SH-SY5Y (cell line): ENCODE measurements at regions not wholly inside any gene's neighbourhood (a gene's known extent, or its start where the extent isn't known, plus 50 kb on each side); places are given as distances from the start of the nearest gene placed in this dataset.

ENCODE experiments used
- GATA2 ChIP-seq: IDR thresholded peaks from 2 replicates; pipeline ENCODE4 v1.6.1; 2011; ENCODE audit warnings: mild to moderate bottlenecking, low read depth, low read length
- GATA3 ChIP-seq: IDR thresholded peaks from 2 replicates; pipeline ENCODE4 v1.6.1; 2011; ENCODE audit warnings: low read depth, mild to moderate bottlenecking, low read length, moderate library complexity

DNA sequence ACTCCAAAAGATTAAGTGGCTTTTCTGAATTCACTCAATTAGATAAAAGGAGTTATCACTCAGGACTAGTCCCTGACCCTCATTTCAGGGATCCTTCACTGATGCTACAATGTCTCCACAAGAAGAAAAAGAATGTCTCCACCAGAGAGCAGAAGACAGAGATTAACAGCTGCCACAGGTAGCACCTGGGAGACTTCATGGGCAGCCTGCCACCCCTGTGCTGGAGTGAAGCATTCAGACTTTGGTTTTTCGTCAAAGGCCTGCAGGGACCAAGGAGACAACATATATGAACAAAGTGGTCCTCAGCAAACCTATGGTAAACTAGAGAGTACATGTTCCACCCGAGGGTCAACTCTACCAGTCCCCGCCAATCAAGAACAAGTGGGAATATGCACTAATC, 197.0 kb upstream of the ACVR2A start:
- TF ChIP-seq GATA3 = no peak
- no peak for TF ChIP-seq GATA2
